GM12874 (cell line): ENCODE measurements at regions not wholly inside any gene's neighbourhood (a gene's known extent, or its start where the extent isn't known, plus 50 kb on each side); places are given as distances from the start of the nearest gene placed in this dataset.

Experiments used
- CTCF ChIP-seq: IDR thresholded peaks from 2 replicates; pipeline ENCODE4 v1.5.1; 2011; ENCODE audit warnings: low read depth, mild to moderate bottlenecking, control low read depth, low read length, moderate library complexity; ENCODE audit not compliant: insufficient read depth

GRCh38 chr14:44341116-44341515 lies 166.0 kb downstream of the FSCB start:
- TF ChIP-seq CTCF, result no peak

- TF ChIP-seq CTCF, result no peak
These were observed 167.2 kb downstream of the FSCB start for GRCh38 chr14:44339862-44340261.

DNA sequence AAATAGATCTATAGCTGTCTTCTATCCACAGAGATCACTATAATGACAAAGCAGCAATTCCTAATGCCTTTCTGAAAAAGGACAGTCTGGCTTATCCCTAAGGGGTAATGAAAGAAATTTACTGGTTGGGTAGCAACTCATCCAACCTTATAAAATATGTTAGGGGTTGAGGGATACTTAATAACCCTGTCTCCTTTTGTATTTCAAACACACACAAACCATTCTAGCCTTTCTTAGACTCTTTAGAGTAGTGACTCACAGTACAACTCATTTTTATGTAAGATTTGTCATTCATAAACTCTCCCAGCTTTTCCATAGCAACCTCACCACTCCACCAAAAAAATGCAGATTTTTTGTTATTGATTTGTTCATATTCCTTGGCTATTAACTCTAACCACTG lies 167.9 kb downstream of the FSCB start:
- TF ChIP-seq CTCF, result no peak

DNA sequence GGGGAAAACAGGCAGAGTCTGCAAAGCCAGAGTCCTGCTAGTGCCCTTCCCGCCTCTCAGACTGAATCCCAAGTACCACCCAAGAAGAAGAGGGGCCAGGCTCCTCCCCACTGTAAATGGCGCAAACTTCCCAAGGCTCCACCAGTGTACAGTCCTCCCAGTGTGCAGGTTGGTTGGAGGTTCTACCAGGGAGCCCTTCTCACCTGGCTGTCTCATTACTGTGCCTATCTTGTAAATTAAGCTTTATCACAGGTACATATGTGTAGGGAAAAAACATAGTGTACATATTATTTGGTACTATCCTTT lies 189.7 kb downstream of the FSCB start:
- TF ChIP-seq CTCF, result no peak

DNA sequence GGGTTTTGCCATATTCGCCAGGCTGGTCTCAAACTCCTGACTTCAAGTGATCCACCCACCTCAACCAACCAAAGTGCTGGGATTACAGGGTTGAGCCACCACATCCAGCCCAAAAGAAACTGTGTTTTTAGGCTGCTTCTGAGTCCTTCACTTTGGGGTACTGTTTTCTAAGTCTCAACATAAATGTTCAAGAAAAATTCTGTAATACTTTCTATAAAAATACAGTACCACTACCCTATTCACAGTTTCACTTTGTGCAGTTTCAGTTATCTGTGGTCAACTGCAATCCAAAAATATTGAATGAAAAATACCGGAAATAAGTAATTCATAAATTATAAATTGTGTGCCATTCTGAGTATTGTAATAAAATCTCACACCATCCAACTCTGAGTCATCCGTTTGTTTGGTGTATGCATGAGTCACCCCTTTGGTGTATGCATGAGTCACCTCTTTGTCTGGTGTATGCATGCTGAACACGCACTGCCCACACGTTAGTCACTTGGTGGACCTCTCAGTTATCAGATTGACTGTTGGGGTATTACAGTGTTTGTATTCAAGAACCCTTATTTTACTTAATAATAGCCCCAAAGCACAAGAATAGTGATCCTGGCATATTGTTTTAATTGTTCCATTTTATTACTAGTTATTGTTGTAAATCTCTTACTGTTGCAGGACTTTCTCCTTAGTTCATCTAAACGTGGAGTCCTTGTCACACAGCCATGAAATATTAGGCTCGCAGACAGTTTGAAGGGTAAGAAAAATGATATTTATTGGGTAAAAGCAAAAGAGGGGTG lies 190.2 kb downstream of the FSCB start:
- TF ChIP-seq CTCF, result no peak

DNA sequence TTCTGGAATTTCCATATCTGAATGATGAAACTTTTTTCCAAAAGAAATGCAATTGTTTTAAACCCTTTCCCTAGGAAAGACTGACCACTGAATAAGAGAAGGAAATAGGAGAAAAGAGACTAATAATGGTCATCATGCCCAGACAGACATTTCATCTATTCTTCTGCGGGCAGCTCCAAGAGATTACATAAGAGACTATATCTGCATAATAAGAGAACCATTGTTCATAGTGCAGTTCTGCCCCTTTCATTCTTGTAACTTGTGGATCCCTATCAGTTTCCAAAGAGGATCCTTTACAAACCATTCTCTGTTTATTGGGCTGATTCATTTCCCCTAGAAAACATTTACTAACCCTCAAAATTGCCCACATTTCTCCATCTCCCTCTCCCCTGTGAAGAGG lies 197.8 kb downstream of the FSCB start:
- TF ChIP-seq CTCF, result no peak

DNA sequence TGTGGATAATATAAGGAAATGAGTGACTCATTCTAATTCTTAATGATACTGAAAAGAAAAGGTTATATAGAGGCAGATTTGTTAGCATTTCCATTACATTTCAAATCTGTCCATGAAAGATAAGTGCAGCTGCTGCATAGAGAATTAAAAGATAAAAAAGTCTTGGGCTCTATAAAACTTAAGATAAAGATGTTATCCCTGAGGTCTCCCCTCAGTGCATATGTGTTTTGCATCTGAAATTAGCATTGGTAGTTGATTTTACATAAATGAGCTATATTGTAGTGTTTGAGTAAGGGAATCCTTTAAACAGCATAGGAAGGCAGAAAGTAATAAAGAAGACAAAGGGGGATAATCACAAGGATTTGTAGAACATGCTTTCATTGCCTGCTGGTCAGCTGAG lies 206.2 kb downstream of the FSCB start:
- TF ChIP-seq CTCF, result no peak

GRCh38 chr14:44297437-44297836 lies 209.6 kb downstream of the FSCB start:
- no peak for TF ChIP-seq CTCF
